SU-DHL-6 (cell line): ENCODE measurements at regions not wholly inside any gene's neighbourhood (a gene's known extent, or its start where the extent isn't known, plus 50 kb on each side); places are given as distances from the start of the nearest gene placed in this dataset.
"Not testable (repeated sequence)": the region's sequence is repeated elsewhere in the genome, so short reads cannot be mapped to it uniquely, and the experiment has no call there.

Experiments used
- H2AFZ ChIP-seq: fragments of 200-600 bp; sonication (generic); 2 replicates; pipeline ENCODE4 v1.6.1; 2014; ENCODE audit warnings: low read depth, mild to moderate bottlenecking, moderate library complexity, mixed read lengths, antibody characterized with exemption, low read length; ENCODE audit not compliant: severe bottlenecking
- H3F3A ChIP-seq: fragments of 200-600 bp; shearing (Covaris generic); 2 replicates; pipeline ENCODE4 v1.6.0; 2016; ENCODE audit warnings: antibody characterized with exemption, mild to moderate bottlenecking; ENCODE audit not compliant: insufficient read depth
- H3K27ac ChIP-seq: fragments of 200-600 bp; sonication (generic); 2 replicates; pipeline ENCODE4 v1.5.1; 2016; ENCODE audit warnings: low read depth, mild to moderate bottlenecking, low read length, moderate library complexity, mixed read lengths
- H3K27me3 ChIP-seq: fragments of 200-600 bp; sonication (generic), shearing (Covaris generic); 2 replicates; pipeline ENCODE4 v1.6.0; 2014; ENCODE audit warnings: mild to moderate bottlenecking, low read length
- H3K36me3 ChIP-seq: fragments of 200-600 bp; sonication (generic); 2 replicates; pipeline ENCODE4 v1.6.1; 2014; ENCODE audit warnings: mild to moderate bottlenecking, low read length, mixed read lengths
- H3K4me2 ChIP-seq: fragments of 300-600, 200-600 bp; shearing (Covaris generic), sonication (generic); 2 replicates; pipeline ENCODE4 v1.6.0; 2014; ENCODE audit warnings: low read length, low read depth, mild to moderate bottlenecking; ENCODE audit not compliant: poor library complexity, severe bottlenecking
- H3K4me3 ChIP-seq: fragments of 200-600 bp; sonication (generic); 2 replicates; pipeline ENCODE4 v1.5.1; 2014; ENCODE audit warnings: antibody characterized with exemption, low read length, mild to moderate bottlenecking, mixed read lengths; ENCODE audit not compliant: insufficient read depth, poor library complexity, severe bottlenecking
- H3K79me2 ChIP-seq: fragments of 200-600 bp; sonication (generic); 2 replicates; pipeline ENCODE4 v1.6.1; 2014; ENCODE audit warnings: mild to moderate bottlenecking, low read length, moderate library complexity; ENCODE audit not compliant: insufficient read depth
- H3K9ac ChIP-seq: fragments of 200-600 bp; sonication (generic); 2 replicates; pipeline ENCODE4 v1.7.0; 2014; ENCODE audit warnings: mild to moderate bottlenecking, low read length
- H3K9me2 ChIP-seq: fragments of 200-600 bp; sonication (generic); replicated peaks from 2 replicates; pipeline ENCODE4 v1.6.1; 2014; ENCODE audit warnings: low read length; ENCODE audit not compliant: insufficient read depth
- H3K9me3 ChIP-seq: fragments of 200-600 bp; sonication (generic); 2 replicates; pipeline ENCODE4 v1.6.1; 2014; ENCODE audit warnings: low read length, mixed read lengths; ENCODE audit not compliant: insufficient read depth
- H4K20me1 ChIP-seq: fragments of 200-600 bp; sonication (generic); 2 replicates; pipeline ENCODE4 v1.6.1; 2014; ENCODE audit warnings: low read depth, mild to moderate bottlenecking, antibody characterized with exemption, low read length, moderate library complexity, mixed read lengths
- CTCF ChIP-seq: fragments of 200-600 bp; sonication (generic); IDR thresholded peaks from one replicate; pipeline ENCODE4 v1.5.1; 2017; ENCODE audit warnings: antibody characterized with exemption, mild to moderate bottlenecking, low read length, moderate library complexity; ENCODE audit not compliant: insufficient read depth, poor library complexity, severe bottlenecking
- EZH2phosphoT487 ChIP-seq: fragments of 200-600 bp; sonication (generic), shearing (Covaris generic); conservative IDR thresholded peaks from 2 replicates; pipeline ENCODE4 v1.6.1; 2018; ENCODE audit warnings: mild to moderate bottlenecking, antibody characterized with exemption, low read length, moderate library complexity, mixed read lengths

DNA sequence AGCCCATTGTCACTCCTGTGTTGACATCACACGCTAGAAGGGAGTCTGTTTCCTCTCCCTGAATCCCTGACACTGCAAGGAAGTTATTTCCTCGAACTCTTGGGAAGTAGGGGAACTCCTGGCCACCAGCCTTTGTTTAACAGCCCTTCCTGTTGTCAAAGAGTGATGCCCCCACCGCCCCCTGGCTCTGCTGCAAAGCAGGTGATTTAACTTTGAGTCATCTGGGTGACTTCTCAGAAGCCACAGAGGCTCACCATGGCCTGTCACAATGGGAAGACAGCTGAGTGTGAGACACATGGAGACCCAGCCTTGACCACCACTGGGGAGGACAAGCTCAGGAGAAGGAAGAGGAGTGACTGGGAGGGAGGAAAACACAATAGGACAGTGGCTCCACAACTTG lies 182.8 kb downstream of the PSMG1 start:
- Histone ChIP-seq H3K79me2 (no peaks in the 10 kb centered on the region), H3F3A (no peaks in the 10 kb centered on the region), H3K4me2 (no peak overlapping the region), H2AFZ (no peak overlapping the region), H3K9me2 (no peaks in the 10 kb centered on the region), H4K20me1 (no peaks in the 10 kb centered on the region), H3K9me3 (no peaks in the 10 kb centered on the region), H3K4me3 (no peak overlapping the region), H3K27ac (no peak overlapping the region), H3K9ac (no peak overlapping the region), H3K36me3 (no peaks in the 10 kb centered on the region), H3K27me3 (no peaks in the 10 kb centered on the region)
- TF ChIP-seq EZH2phosphoT487, result no peak
- no peak for TF ChIP-seq CTCF

GRCh38 chr21:38999161-38999560 lies 184.1 kb downstream of the PSMG1 start:
- Histone ChIP-seq H3K4me3 (no peak overlapping the region), H2AFZ (no peak overlapping the region), H4K20me1 (no peaks in the 10 kb centered on the region), H3K27ac (no peak overlapping the region), H3K4me2 (no peak overlapping the region), H3F3A (no peaks in the 10 kb centered on the region), H3K27me3 (no peaks in the 10 kb centered on the region), H3K9me3 (no peaks in the 10 kb centered on the region), H3K36me3 (no peaks in the 10 kb centered on the region), H3K9me2 (no peaks in the 10 kb centered on the region), H3K79me2 (no peaks in the 10 kb centered on the region), H3K9ac (no peak overlapping the region)
- TF ChIP-seq EZH2phosphoT487 (no peak), CTCF (no peak)

GRCh38 chr21:38998281-38998680 lies 185.0 kb downstream of the PSMG1 start:
- H3K4me3 ChIP-seq, H3F3A ChIP-seq, H2AFZ ChIP-seq, H3K27ac ChIP-seq, H3K36me3 ChIP-seq, H3K9me2 ChIP-seq, H3K9ac ChIP-seq, H3K9me3 ChIP-seq, H3K79me2 ChIP-seq, H3K4me2 ChIP-seq, H3K27me3 ChIP-seq, H4K20me1 ChIP-seq: not testable (repeated sequence)

GRCh38 chr21:38997843-38998175 lies 185.4 kb downstream of the PSMG1 start:
- H3K27ac ChIP-seq, H3K9me3 ChIP-seq: not testable (repeated sequence)

More at GRCh38 chr21:38997843-38998175, 185.4 kb downstream of the PSMG1 start:
- H3K27me3 ChIP-seq, H2AFZ ChIP-seq, H3K4me3 ChIP-seq, H3K36me3 ChIP-seq, H3K9me2 ChIP-seq, H3K9ac ChIP-seq, H3F3A ChIP-seq, H4K20me1 ChIP-seq, H3K4me2 ChIP-seq, H3K79me2 ChIP-seq: not testable (repeated sequence)
